ENCODE measurements at regions not wholly inside any gene's neighbourhood (a gene's known extent, or its start where the extent isn't known, plus 50 kb on each side); places are given as distances from the start of the nearest gene placed in this dataset.

- H3K23me2 ChIP-seq (ENCODE audit: low read depth, low read length): no peaks in the 10 kb centered on the region; the same call in 1 of the 2 replicates
- H3K27me3 ChIP-seq (replicated peaks in 1 of 4; ENCODE audit: control insufficient read depth in 3 of 4, extremely low read depth in 1 of 4, insufficient read depth in 3 of 4, low read length in 3 of 4): no peaks in the 10 kb centered on the region
- no peak overlapping the region for H3K4me2 ChIP-seq (ENCODE audit: insufficient read depth in 1 of 2, low read depth in 2 of 2, low read length in 2 of 2)
- no peaks in the 10 kb centered on the region for H3K36me3 ChIP-seq (ENCODE audit: control insufficient read depth in 2 of 4, insufficient read depth in 4 of 4, low read length in 3 of 4)
- ChIA-PET CTCF (ENCODE audit: partially characterized antibody) (no interaction called here), POLR2A (ENCODE audit: partially characterized antibody) (no interaction called here)
- H3K23ac ChIP-seq (ENCODE audit: insufficient read length): no peak overlapping the region
- H2BK15ac ChIP-seq (ENCODE audit: low read length): no peak overlapping the region
- H3K4me1 ChIP-seq (replicated peaks in 1 of 4; ENCODE audit: control insufficient read depth in 3 of 4, insufficient read depth in 4 of 4, low read length in 3 of 4): peaks cover 0 to 5% (median 0%) of the 10 kb centered on the region in 4 experiments; a peak in 1 of 7 replicates
- H3K4ac ChIP-seq (replicated peaks; ENCODE audit: insufficient read length, low read depth, low read length): no peak overlapping the region
- no peak overlapping the region for H2AK5ac ChIP-seq (ENCODE audit: low read depth, low read length)
- no peaks in the 10 kb centered on the region for H3K79me1 ChIP-seq (ENCODE audit: low read depth, low read length)
- no peak overlapping the region for H4K8ac ChIP-seq (ENCODE audit: extremely low read depth, insufficient read depth, low read length)
- no peak overlapping the region for H3K56ac ChIP-seq (replicated peaks; ENCODE audit: insufficient read length, low read depth, low read length)
- H3K9me3 ChIP-seq (ENCODE audit: insufficient read depth in 2 of 2, low read depth in 1 of 2, low read length in 1 of 2): no peaks in the 10 kb centered on the region
- H4K20me1 ChIP-seq (replicated peaks in 1 of 2; ENCODE audit: control insufficient read depth in 1 of 2, insufficient read depth in 2 of 2, low read length in 2 of 2): no peaks in the 10 kb centered on the region
- DNase-seq (ENCODE audit: low read depth in 1 of 2, low spot score in 2 of 2) (no peak), FAIRE-seq (no peak)
- H3K27ac ChIP-seq (ENCODE audit: low read depth, low read length): no peak overlapping the region
- WGBS, 2 experiments (ENCODE audit: extremely low coverage in 1 of 2, insufficient coverage in 1 of 2, insufficient read length in 1 of 2, insufficient replicate concordance in 2 of 2, low coverage in 1 of 2, low lambda C conversion rate in 2 of 2, missing lambda C conversion rate in 1 of 2): 100% methylated on average over 1 of the region's 1 CpG; no CpG with 5 or more reads in 1 of the 2 experiments
- no peak overlapping the region for H2BK20ac ChIP-seq (ENCODE audit: low read length)
- H3K14ac ChIP-seq (ENCODE audit: insufficient read length): no peak overlapping the region
- no peak overlapping the region for H3K9ac ChIP-seq (replicated peaks in 1 of 4; ENCODE audit: extremely low read depth in 1 of 4, low read depth in 3 of 4, low read length in 3 of 4)
- H3K18ac ChIP-seq (ENCODE audit: extremely low read depth, low read length): no peak overlapping the region
- no peak overlapping the region for H2BK120ac ChIP-seq (replicated peaks; ENCODE audit: low read depth, low read length)
- no peaks in the 10 kb centered on the region for H3K79me2 ChIP-seq (ENCODE audit: control insufficient read depth in 1 of 2, insufficient read depth in 2 of 2, low read length in 2 of 2)
- TF ChIP-seq CEBPB (IDR thresholded peaks at IDR 0.05; ENCODE audit: low read depth, low read length): no peak
- TF ChIP-seq CBX5 (IDR thresholded peaks at IDR 0.05; ENCODE audit: low read depth, low read length): no peak
- TF ChIP-seq SIN3A (conservative IDR thresholded peaks at IDR 0.05 in 1 of 2, IDR thresholded peaks at IDR 0.05 in 1 of 2; ENCODE audit: low read depth in 1 of 2, low read length in 2 of 2): no peak
- no peak for TF ChIP-seq EGR1 (IDR thresholded peaks at IDR 0.05; ENCODE audit: borderline replicate concordance, low read depth, low read length)
- TF ChIP-seq, protein P1, sequence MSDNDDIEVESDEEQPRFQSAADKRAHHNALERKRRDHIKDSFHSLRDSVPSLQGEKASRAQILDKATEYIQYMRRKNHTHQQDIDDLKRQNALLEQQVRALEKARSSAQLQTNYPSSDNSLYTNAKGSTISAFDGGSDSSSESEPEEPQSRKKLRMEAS (IDR thresholded peaks at IDR 0.05): no peak
- TF ChIP-seq TAF7 (optimal IDR thresholded peaks at IDR 0.05; ENCODE audit: borderline replicate concordance, low read depth, low read length): no peak
- no peak for TF ChIP-seq ZNF274 (IDR thresholded peaks at IDR 0.05; ENCODE audit: borderline replicate concordance, extremely low read depth, low read length)
- TF ChIP-seq, protein P2, sequence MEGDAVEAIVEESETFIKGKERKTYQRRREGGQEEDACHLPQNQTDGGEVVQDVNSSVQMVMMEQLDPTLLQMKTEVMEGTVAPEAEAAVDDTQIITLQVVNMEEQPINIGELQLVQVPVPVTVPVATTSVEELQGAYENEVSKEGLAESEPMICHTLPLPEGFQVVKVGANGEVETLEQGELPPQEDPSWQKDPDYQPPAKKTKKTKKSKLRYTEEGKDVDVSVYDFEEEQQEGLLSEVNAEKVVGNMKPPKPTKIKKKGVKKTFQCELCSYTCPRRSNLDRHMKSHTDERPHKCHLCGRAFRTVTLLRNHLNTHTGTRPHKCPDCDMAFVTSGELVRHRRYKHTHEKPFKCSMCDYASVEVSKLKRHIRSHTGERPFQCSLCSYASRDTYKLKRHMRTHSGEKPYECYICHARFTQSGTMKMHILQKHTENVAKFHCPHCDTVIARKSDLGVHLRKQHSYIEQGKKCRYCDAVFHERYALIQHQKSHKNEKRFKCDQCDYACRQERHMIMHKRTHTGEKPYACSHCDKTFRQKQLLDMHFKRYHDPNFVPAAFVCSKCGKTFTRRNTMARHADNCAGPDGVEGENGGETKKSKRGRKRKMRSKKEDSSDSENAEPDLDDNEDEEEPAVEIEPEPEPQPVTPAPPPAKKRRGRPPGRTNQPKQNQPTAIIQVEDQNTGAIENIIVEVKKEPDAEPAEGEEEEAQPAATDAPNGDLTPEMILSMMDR (IDR thresholded peaks at IDR 0.05; ENCODE audit: control extremely low read depth in 1 of 3, insufficient read depth in 1 of 3, low read depth in 1 of 3, low read length in 3 of 3): no peak
- no peak for TF ChIP-seq SP2 (IDR thresholded peaks at IDR 0.05; ENCODE audit: low read length)
- no peak for TF ChIP-seq RFX5 (IDR thresholded peaks at IDR 0.05; ENCODE audit: borderline replicate concordance, low read depth, low read length)
- no peak for TF ChIP-seq TCF12 (IDR thresholded peaks at IDR 0.05; ENCODE audit: low read depth, low read length)
- H3K4me3 ChIP-seq (ENCODE audit: extremely low read depth in 1 of 4, insufficient read depth in 2 of 4, low read depth in 3 of 4, low read length in 4 of 4): no peak overlapping the region
- no peak overlapping the region for H2BK12ac ChIP-seq (ENCODE audit: low read depth, low read length)
- no peak overlapping the region for H2BK5ac ChIP-seq (ENCODE audit: low read depth, low read length)
- no peak overlapping the region for H2AFZ ChIP-seq (ENCODE audit: low read length)
- no peak overlapping the region for H4K91ac ChIP-seq (replicated peaks; ENCODE audit: insufficient read length, low read length)
- H4K5ac ChIP-seq (ENCODE audit: insufficient read length, low read depth, low read length): no peak overlapping the region
Measured at GRCh38 chrX:147403040-147403439, 508.7 kb upstream of the FMR1 start.

All from H1 (cell line).